ENCODE measurements at regions not wholly inside any gene's neighbourhood (a gene's known extent, or its start where the extent isn't known, plus 50 kb on each side); places are given as distances from the start of the nearest gene placed in this dataset.
"Not testable (repeated sequence)": the region's sequence is repeated elsewhere in the genome, so short reads cannot be mapped to it uniquely, and the experiment has no call there.

DNA sequence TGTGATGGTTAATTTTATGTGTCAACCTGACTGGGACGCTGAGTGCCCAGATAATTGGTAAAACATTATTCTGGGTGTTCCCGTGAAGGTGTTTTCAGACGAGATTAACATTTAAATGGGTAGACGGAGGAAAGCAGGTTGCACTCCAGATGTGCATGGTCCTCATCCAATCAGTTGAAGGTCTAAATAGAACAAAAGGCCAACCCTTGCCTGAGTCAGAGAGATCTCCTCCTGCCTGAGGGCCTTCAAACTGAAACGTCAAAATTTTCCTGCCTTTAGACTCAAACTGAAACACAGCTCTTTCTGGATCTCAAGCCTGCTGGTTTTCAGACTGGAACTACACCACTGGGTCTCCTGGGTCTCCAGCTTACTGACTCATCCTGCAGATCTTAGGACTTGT is 73.5 kb downstream of the NPIPA8 start:
- H3K4me3 ChIP-seq; H3K27ac ChIP-seq; H3K36me3 ChIP-seq; H3K4me1 ChIP-seq (ENCODE audit: insufficient read depth); H3K27me3 ChIP-seq; intact Hi-C loops (cut with DNase I); H3K9me3 ChIP-seq; DNase-seq: not testable (repeated sequence)
- WGBS, 3 donors: no CpG with 5 or more reads among the region's 5 CpGs

- intact Hi-C loops (cut with DNase I); H3K4me3 ChIP-seq: not testable (repeated sequence)
- WGBS, 3 donors: 60 to 71% (median 70%) methylated on average over 1 to 2 of the region's 2 CpGs
Observed at GRCh38 chr16:18261848-18262247, 74.7 kb downstream of the NPIPA8 start.

GRCh38 chr16:18259496-18260176 is 76.9 kb downstream of the NPIPA8 start:
- H3K4me3 ChIP-seq; intact Hi-C loops (cut with DNase I); H3K27ac ChIP-seq; DNase-seq; H3K27me3 ChIP-seq; H3K4me1 ChIP-seq (ENCODE audit: insufficient read depth); H3K36me3 ChIP-seq; H3K9me3 ChIP-seq: not testable (repeated sequence)
- WGBS, 3 donors: 0 to 13% (median 2%) methylated on average over 1 to 5 of the region's 10 CpGs

More at GRCh38 chr16:18261848-18262247, 74.7 kb downstream of the NPIPA8 start:
- H3K27ac ChIP-seq; H3K4me1 ChIP-seq (ENCODE audit: insufficient read depth); H3K27me3 ChIP-seq; H3K36me3 ChIP-seq; DNase-seq; H3K9me3 ChIP-seq: not testable (repeated sequence)

- H3K4me1 ChIP-seq (ENCODE audit: insufficient read depth); H3K9me3 ChIP-seq; H3K36me3 ChIP-seq; H3K4me3 ChIP-seq; H3K27ac ChIP-seq; DNase-seq; H3K27me3 ChIP-seq; intact Hi-C loops (cut with DNase I): not testable (repeated sequence)
- WGBS, 3 donors: 100% methylated on average over 2 of the region's 5 CpGs; no CpG with 5 or more reads in 2 of the 3 donors
Observed at GRCh38 chr16:18252943-18253342, 83.6 kb downstream of the NPIPA8 start.

GRCh38 chr16:18230505-18230904 is 106.0 kb downstream of the NPIPA8 start:
- H3K27me3 ChIP-seq; DNase-seq; H3K4me1 ChIP-seq (ENCODE audit: insufficient read depth); H3K36me3 ChIP-seq; intact Hi-C loops (cut with DNase I); H3K9me3 ChIP-seq; H3K27ac ChIP-seq; H3K4me3 ChIP-seq: not testable (repeated sequence)
- 21 to 27% (median 23%) methylated on average over 5 to 7 of the region's 13 CpGs for WGBS, 3 donors

- H3K4me1 ChIP-seq (ENCODE audit: insufficient read depth); intact Hi-C loops (cut with DNase I); H3K9me3 ChIP-seq; H3K27me3 ChIP-seq; DNase-seq; H3K4me3 ChIP-seq; H3K27ac ChIP-seq; H3K36me3 ChIP-seq: not testable (repeated sequence)
- WGBS, 3 donors: 61 to 68% (median 63%) methylated on average over 12 to 15 of the region's 24 CpGs
Observed at GRCh38 chr16:18222054-18223009, 114.2 kb downstream of the NPIPA8 start.

DNA sequence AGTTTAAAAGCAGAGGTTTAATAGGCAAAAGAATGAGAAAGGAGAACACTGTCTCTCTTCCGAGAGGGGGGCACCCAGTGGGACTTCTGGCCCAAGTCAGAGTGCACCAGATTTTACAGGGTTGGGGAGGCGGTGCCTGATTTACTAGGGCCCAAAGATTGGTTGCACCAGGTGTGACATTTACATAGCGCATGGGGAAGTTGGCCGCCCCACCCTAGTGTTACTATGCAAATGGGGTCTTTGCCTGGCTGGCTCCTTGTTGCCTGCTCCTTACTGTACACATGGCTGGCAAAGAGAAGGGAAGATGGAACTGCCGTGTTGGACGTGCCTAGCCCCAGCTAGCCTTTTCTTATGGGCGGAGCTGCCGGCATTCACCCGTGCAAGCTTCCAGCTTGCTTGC is 118.8 kb downstream of the NPIPA8 start:
- H3K36me3 ChIP-seq; H3K4me1 ChIP-seq (ENCODE audit: insufficient read depth); DNase-seq; H3K27me3 ChIP-seq; H3K27ac ChIP-seq; intact Hi-C loops (cut with DNase I); H3K4me3 ChIP-seq; H3K9me3 ChIP-seq: not testable (repeated sequence)
- WGBS, 3 donors: 0 to 64% methylated on average over 2 to 7 of the region's 9 CpGs; no CpG with 5 or more reads in 1 of the 3 donors

GRCh38 chr16:18216814-18217213 is 119.7 kb downstream of the NPIPA8 start:
- DNase-seq; H3K27me3 ChIP-seq; H3K27ac ChIP-seq; H3K4me3 ChIP-seq; H3K9me3 ChIP-seq; intact Hi-C loops (cut with DNase I); H3K4me1 ChIP-seq (ENCODE audit: insufficient read depth); H3K36me3 ChIP-seq: not testable (repeated sequence)
- 0 to 5% (median 3%) methylated on average over 6 to 8 of the region's 9 CpGs for WGBS, 3 donors

GRCh38 chr16:18213810-18214209 is 122.7 kb downstream of the NPIPA8 start:
- DNase-seq; H3K27ac ChIP-seq; H3K4me3 ChIP-seq; H3K27me3 ChIP-seq; intact Hi-C loops (cut with DNase I); H3K4me1 ChIP-seq (ENCODE audit: insufficient read depth); H3K9me3 ChIP-seq; H3K36me3 ChIP-seq: not testable (repeated sequence)
- 21 to 37% (median 22%) methylated on average over 4 of the region's 4 CpGs for WGBS, 3 donors

GRCh38 chr16:18211505-18211904 is 125.0 kb downstream of the NPIPA8 start:
- DNase-seq; intact Hi-C loops (cut with DNase I); H3K27me3 ChIP-seq; H3K4me3 ChIP-seq; H3K9me3 ChIP-seq; H3K36me3 ChIP-seq; H3K27ac ChIP-seq; H3K4me1 ChIP-seq (ENCODE audit: insufficient read depth): not testable (repeated sequence)
- 89 to 93% (median 91%) methylated on average over 3 to 4 of the region's 4 CpGs for WGBS, 3 donors

GRCh38 chr16:18204786-18205185 is 131.8 kb downstream of the NPIPA8 start:
- H3K36me3 ChIP-seq; H3K27me3 ChIP-seq; H3K4me3 ChIP-seq; H3K4me1 ChIP-seq (ENCODE audit: insufficient read depth); DNase-seq; H3K9me3 ChIP-seq; H3K27ac ChIP-seq; intact Hi-C loops (cut with DNase I): not testable (repeated sequence)
- WGBS, 3 donors: no CpG with 5 or more reads among the region's 1 CpG

GRCh38 chr16:18204309-18204708 is 132.2 kb downstream of the NPIPA8 start:
- intact Hi-C loops (cut with DNase I); H3K27me3 ChIP-seq; DNase-seq; H3K36me3 ChIP-seq; H3K9me3 ChIP-seq; H3K4me1 ChIP-seq (ENCODE audit: insufficient read depth); H3K4me3 ChIP-seq; H3K27ac ChIP-seq: not testable (repeated sequence)
- WGBS, 3 donors: 67 to 100% (median 77%) methylated on average over 1 to 2 of the region's 3 CpGs

Measured in ovary (tissue), 7 donors.